NT2/D1 (cell line): ENCODE measurements at regions not wholly inside any gene's neighbourhood (a gene's known extent, or its start where the extent isn't known, plus 50 kb on each side); places are given as distances from the start of the nearest gene placed in this dataset.

ENCODE experiments used
- DNase-seq: peaks from one replicate; pipeline ENCODE4 v3.0.0-alpha.2; 2011; ENCODE audit warnings: low read depth, low spot score
- H3K27me3 ChIP-seq: 2 replicates; pipeline ENCODE4 v1.6.0; 2011; ENCODE audit warnings: mild to moderate bottlenecking; ENCODE audit not compliant: insufficient read length, insufficient read depth
- H3K36me3 ChIP-seq: 2 replicates; pipeline ENCODE4 v1.6.1; 2011; ENCODE audit warnings: mild to moderate bottlenecking, low read length, mixed read lengths; ENCODE audit not compliant: insufficient read depth, insufficient read length
- H3K4me1 ChIP-seq: 2 replicates; pipeline ENCODE4 v1.5.1; 2011; ENCODE audit not compliant: insufficient read depth, insufficient read length
- H3K4me3 ChIP-seq: 2 replicates; pipeline ENCODE4 v1.5.1; 2011; ENCODE audit warnings: low read depth; ENCODE audit not compliant: insufficient read length
- H3K9ac ChIP-seq: 2 replicates; pipeline ENCODE4 v1.6.0; 2011; ENCODE audit warnings: low read depth; ENCODE audit not compliant: insufficient read length
- H3K9me3 ChIP-seq: 2 replicates; pipeline ENCODE4 v1.5.1; 2011; ENCODE audit warnings: mild to moderate bottlenecking, low read length; ENCODE audit not compliant: insufficient read depth
- SUZ12 ChIP-seq: IDR thresholded peaks from 2 replicates; pipeline ENCODE4 v1.6.1; 2011; ENCODE audit not compliant: insufficient read length, insufficient read depth; ENCODE audit errors: extremely low read depth
- YY1 ChIP-seq: IDR thresholded peaks from 2 replicates; pipeline ENCODE4 v1.6.1; 2011; ENCODE audit not compliant: insufficient read length, insufficient read depth
- ZNF274 ChIP-seq: IDR thresholded peaks from 2 replicates; pipeline ENCODE4 v1.6.1; 2011; ENCODE audit warnings: mild to moderate bottlenecking, low read depth, low read length

DNA sequence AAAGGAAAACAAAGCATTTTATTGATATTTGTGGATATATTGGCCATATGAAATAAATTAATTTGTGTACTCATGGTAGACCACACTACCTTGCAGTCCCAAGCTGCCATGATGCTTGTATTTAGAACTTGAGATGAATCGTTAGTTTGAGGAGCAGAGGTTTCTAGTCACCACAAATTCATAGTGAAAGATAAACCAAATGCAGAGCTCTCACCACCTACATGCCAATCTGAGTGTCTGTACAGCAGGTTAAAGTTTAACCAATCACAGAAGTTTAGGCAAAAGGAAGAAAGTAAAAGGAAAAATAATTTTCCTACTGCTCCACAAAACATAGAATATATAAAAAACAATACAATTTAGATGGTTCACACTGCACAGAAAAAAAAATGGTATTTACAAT is 163.6 kb upstream of the FTMT start:
- Histone ChIP-seq H3K9ac (no peak overlapping the region), H3K4me3 (no peak overlapping the region), H3K4me1 (no peaks in the 10 kb centered on the region), H3K27me3 (no peaks in the 10 kb centered on the region), H3K36me3 (no peaks in the 10 kb centered on the region), H3K9me3 (no peaks in the 10 kb centered on the region)
- DNase-seq, result no peak
- TF ChIP-seq YY1, result no peak

DNA sequence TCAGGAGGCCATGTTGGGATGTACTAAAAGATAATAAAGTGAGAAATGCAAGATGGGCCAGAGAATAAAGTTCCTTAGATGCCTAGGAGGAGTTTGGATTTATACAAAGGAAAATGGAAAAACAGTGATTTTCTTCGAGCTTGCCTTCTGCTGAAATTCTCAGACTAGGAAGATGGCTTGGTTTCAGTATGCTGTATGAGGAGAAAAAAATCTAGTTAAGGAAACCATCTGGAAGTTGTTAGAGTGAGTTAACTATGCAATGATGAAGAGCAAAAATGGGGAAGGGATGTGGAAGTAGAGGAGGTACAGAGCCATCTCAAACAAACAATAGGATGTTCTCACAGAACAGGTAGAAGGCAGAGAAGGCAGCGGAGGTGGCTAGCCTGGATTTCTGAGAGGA is 162.9 kb upstream of the FTMT start:
- Histone ChIP-seq H3K36me3 (no peaks in the 10 kb centered on the region), H3K4me1 (no peaks in the 10 kb centered on the region), H3K9me3 (no peaks in the 10 kb centered on the region), H3K9ac (no peak overlapping the region), H3K4me3 (no peak overlapping the region), H3K27me3 (no peaks in the 10 kb centered on the region)
- TF ChIP-seq ZNF274, result no peak
- TF ChIP-seq YY1, result no peak
- no peak for TF ChIP-seq SUZ12
- no peak for DNase-seq

DNA sequence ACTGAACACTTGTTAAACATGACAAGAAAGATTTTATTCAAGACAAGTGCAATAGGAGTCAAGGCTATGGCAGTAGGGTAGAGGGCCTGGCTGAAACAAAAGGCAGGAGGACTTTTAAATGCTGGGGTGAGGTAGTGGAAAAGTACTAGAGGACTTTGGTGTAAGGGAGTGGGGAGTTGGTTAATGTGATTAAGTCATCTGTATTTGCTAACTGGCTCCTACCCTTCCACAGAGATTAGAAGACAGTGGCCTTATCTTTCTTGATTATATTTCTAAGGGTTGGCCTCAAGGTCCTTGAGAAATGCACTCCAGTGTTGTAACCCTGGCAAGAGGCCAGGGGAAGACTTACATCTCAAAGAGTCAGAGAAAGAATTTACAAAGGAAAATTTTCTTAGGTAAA is 160.2 kb upstream of the FTMT start:
- H3K4me1 ChIP-seq, result no peaks in the 10 kb centered on the region
- no peak overlapping the region for H3K9ac ChIP-seq
- no peaks in the 10 kb centered on the region for H3K27me3 ChIP-seq
- no peaks in the 10 kb centered on the region for H3K9me3 ChIP-seq
- TF ChIP-seq SUZ12 (no peak), YY1 (no peak), ZNF274 (no peak)
- no peak for DNase-seq
- no peak overlapping the region for H3K4me3 ChIP-seq
- no peaks in the 10 kb centered on the region for H3K36me3 ChIP-seq

DNA sequence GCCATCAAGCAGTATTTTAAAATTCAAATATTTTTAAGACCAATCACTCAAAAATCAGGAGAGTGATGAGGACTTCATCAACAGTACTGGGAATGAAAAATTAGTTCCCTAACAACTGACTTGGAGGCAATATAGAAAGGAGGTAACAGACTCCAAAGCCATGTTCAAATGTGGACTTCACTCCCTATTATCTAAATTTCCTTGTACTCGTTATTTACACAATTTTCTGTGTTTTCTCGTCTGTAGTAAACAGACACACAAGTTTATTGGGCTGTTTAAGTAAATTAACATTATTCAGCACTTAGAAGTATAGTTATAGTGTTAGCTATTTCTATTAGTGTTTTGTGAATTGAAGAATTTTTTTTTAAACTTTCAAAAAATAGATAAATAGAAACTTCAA is 159.5 kb upstream of the FTMT start:
- Histone ChIP-seq H3K4me1 (no peaks in the 10 kb centered on the region), H3K27me3 (no peaks in the 10 kb centered on the region), H3K9ac (no peak overlapping the region), H3K9me3 (no peaks in the 10 kb centered on the region), H3K4me3 (no peak overlapping the region), H3K36me3 (no peaks in the 10 kb centered on the region)
- no peak for DNase-seq
- TF ChIP-seq YY1 (no peak), SUZ12 (no peak), ZNF274 (no peak)

DNA sequence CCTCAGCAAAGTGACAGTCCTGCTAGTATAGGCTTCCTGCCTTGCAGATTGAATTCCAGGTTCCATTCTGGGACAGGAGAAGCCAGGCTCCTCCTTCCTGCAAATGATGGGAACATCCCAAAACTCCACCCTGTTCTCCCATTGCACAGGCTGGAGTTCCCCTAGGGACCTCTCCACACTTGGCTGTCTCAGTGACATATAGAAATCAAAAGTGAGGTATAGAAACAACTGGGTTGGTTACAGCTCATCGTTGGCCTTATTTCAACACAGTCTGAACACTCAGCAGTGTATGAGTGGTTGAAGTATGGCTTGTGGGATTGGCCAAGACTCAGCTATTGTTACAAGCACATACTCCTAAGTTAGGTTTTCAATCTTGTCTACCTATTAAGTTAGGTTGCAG is 157.8 kb upstream of the FTMT start:
- no peak overlapping the region for H3K4me3 ChIP-seq
- DNase-seq, result no peak

DNA sequence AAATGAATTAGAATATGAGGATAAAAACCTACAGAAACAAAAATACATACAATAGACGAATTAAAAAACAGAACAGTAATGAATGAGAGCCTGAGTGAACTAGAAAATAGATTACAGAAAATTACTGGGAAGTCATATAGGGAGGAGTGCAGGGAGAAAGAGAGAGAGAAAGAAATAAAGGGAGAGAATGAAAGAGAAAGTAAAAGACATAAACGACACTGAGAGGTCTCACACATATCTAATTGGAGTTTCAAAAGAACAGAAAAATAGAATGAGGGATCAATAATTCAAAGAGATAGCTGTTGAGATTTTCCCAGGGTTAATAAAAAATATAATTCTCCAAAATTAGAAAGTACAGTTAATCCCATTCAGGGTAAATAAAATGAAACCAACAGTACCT is 156.4 kb upstream of the FTMT start:
- TF ChIP-seq ZNF274 (no peak), YY1 (no peak), SUZ12 (no peak)
- H3K9me3 ChIP-seq, result no peaks in the 10 kb centered on the region
- no peak for DNase-seq
- no peaks in the 10 kb centered on the region for H3K27me3 ChIP-seq
- no peaks in the 10 kb centered on the region for H3K4me1 ChIP-seq
- no peak overlapping the region for H3K4me3 ChIP-seq
- no peak overlapping the region for H3K9ac ChIP-seq
- H3K36me3 ChIP-seq, result no peaks in the 10 kb centered on the region

More for the DNA sequence above, 157.8 kb upstream of the FTMT start:
- no peaks in the 10 kb centered on the region for H3K4me1 ChIP-seq
- H3K9ac ChIP-seq, result no peak overlapping the region
- no peaks in the 10 kb centered on the region for H3K9me3 ChIP-seq
- no peaks in the 10 kb centered on the region for H3K27me3 ChIP-seq
- no peaks in the 10 kb centered on the region for H3K36me3 ChIP-seq
- no peak for TF ChIP-seq YY1
- no peak for TF ChIP-seq ZNF274
- no peak for TF ChIP-seq SUZ12

DNA sequence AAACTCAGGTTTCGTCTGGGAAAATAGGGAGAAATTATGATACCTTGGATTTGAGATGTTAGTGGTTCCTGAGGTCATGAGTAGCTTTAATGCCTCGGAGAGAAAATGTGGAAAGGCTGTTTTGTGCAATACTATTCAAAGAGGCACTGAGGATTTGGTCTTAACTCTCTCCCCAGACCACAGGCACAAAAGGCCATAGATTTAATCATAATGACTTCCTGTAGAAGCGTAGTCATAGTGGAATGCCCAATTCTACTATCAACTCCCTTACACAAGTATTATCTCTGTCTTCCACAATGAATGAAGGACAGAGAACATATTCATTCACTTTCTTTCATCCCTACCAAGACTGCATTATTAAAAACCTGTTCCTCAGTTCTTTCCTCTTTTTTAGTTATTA is 153.0 kb upstream of the FTMT start:
- H3K36me3 ChIP-seq, result no peaks in the 10 kb centered on the region
- no peak for TF ChIP-seq SUZ12
- no peak for TF ChIP-seq YY1
- no peak for TF ChIP-seq ZNF274
- H3K4me3 ChIP-seq, result no peak overlapping the region
- H3K9ac ChIP-seq, result no peak overlapping the region
- no peaks in the 10 kb centered on the region for H3K27me3 ChIP-seq
- H3K4me1 ChIP-seq, result no peaks in the 10 kb centered on the region
- no peak for DNase-seq
- no peaks in the 10 kb centered on the region for H3K9me3 ChIP-seq

DNA sequence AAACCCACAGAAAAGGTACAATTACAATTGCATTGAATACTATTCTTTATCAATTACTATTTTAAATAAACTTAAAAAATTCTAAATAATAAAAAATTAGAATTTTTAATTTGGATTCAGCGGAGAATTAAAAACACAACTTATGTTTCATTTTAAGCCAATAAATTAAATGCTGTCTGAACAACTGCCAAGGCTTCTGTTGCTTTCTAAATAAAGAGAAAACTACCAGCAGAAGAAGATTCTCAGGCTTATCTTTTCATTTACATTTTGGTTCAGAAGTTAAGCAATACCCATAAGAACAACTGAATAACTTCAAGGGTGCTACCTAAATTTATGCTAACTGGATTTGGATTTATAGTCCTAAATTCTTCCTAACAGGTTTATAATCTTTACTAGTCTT is 150.0 kb upstream of the FTMT start:
- Histone ChIP-seq H3K27me3 (no peaks in the 10 kb centered on the region), H3K36me3 (no peaks in the 10 kb centered on the region), H3K9ac (no peak overlapping the region), H3K4me1 (no peaks in the 10 kb centered on the region), H3K4me3 (no peak overlapping the region), H3K9me3 (no peaks in the 10 kb centered on the region)
- DNase-seq, result no peak
- no peak for TF ChIP-seq YY1
- TF ChIP-seq ZNF274, result no peak

DNA sequence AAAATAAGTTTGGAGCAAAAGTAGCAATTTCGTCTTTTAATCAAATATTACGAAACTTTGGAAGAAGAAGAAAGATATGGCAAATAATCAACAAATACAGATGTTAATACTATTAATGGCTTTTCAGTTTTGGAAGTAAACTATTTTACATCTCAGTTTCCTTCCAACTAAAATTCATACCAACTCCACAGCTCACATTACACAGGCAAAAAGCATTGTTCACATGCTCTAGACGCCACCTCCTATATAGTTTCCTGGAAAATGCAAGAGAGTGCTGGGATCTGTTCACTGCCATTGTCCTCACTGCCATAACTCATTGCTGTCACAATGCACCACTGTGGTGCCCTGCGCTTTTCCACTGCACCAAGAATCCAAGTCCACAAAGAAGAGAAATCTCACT is 149.0 kb upstream of the FTMT start:
- Histone ChIP-seq H3K36me3 (no peaks in the 10 kb centered on the region), H3K4me1 (no peaks in the 10 kb centered on the region), H3K9me3 (no peaks in the 10 kb centered on the region), H3K27me3 (no peaks in the 10 kb centered on the region), H3K9ac (no peak overlapping the region), H3K4me3 (no peak overlapping the region)
- DNase-seq, result no peak
- no peak for TF ChIP-seq ZNF274
- TF ChIP-seq SUZ12, result no peak
- no peak for TF ChIP-seq YY1
